CD14-positive monocyte (primary cell): ENCODE measurements at regions not wholly inside any gene's neighbourhood (a gene's known extent, or its start where the extent isn't known, plus 50 kb on each side); places are given as distances from the start of the nearest gene placed in this dataset.
"Not testable (repeated sequence)": the region's sequence is repeated elsewhere in the genome, so short reads cannot be mapped to it uniquely, and the experiment has no call there.

Experiments
- DNase-seq, 3 donors: peaks; one replicate each; pipeline ENCODE4 v3.0.0-alpha.2; 2011 to 2022
- H2AFZ ChIP-seq: 2 replicates; pipeline ENCODE4 v1.6.0; 2012; ENCODE audit warnings: mild to moderate bottlenecking, low read depth, low read length, inconsistent platforms; ENCODE audit not compliant: insufficient read depth, poor library complexity, severe bottlenecking
- H3K27ac ChIP-seq, 2 donors: 1 replicate in 1 of 2; 2 replicates in 1 of 2; pipeline ENCODE4 v1.5.1; 2012 to 2013; ENCODE audit warnings: low read length in 2 of 2, control low read depth in 1 of 2, inconsistent platforms in 1 of 2, low read depth in 1 of 2, mild to moderate bottlenecking in 1 of 2
- H3K27me3 ChIP-seq, 2 donors: one replicate each; pipeline versions ENCODE4 v1.6.0 to v1.6.1; 2011 to 2013; ENCODE audit warnings: low read length in 2 of 2; ENCODE audit not compliant: control insufficient read depth in 2 of 2, insufficient read depth in 2 of 2
- H3K36me3 ChIP-seq, 2 donors: replicated peaks in 1 of 2; 1 replicate in 1 of 2; 2 replicates in 1 of 2; pipeline versions ENCODE4 v1.5.1 to v1.6.1; 2012 to 2013; ENCODE audit warnings: low read length in 2 of 2, control low read depth in 1 of 2, inconsistent platforms in 1 of 2, mild to moderate bottlenecking in 1 of 2; ENCODE audit not compliant: insufficient read depth in 2 of 2, control insufficient read depth in 1 of 2
- H3K4me1 ChIP-seq, 2 donors: 1 replicate in 1 of 2; 2 replicates in 1 of 2; pipeline versions ENCODE4 v1.5.1 to v1.6.1; 2012 to 2013; ENCODE audit warnings: low read length in 2 of 2, control low read depth in 1 of 2, inconsistent platforms in 1 of 2, mild to moderate bottlenecking in 1 of 2, moderate library complexity in 1 of 2; ENCODE audit not compliant: insufficient read depth in 2 of 2, control insufficient read depth in 1 of 2
- H3K4me2 ChIP-seq: replicated peaks from 2 replicates; pipeline ENCODE3; 2012; ENCODE audit warnings: low read length, moderate library complexity, mild to moderate bottlenecking; ENCODE audit not compliant: poor library complexity, severe bottlenecking; ENCODE audit errors: extremely low read depth
- H3K4me3 ChIP-seq, 3 experiments: fragments of 200-600 bp in 1 of 3; sonication (generic) in 1 of 3; replicated peaks in 1 of 3; 1 replicate in 2 of 3; 2 replicates in 1 of 3; pipeline ENCODE4 v1.5.1; 2011 to 2013; ENCODE audit warnings: low read length in 3 of 3, mild to moderate bottlenecking in 3 of 3, control low read depth in 2 of 3, low read depth in 2 of 3, inconsistent platforms in 1 of 3, moderate library complexity in 1 of 3
- H3K79me2 ChIP-seq: 2 replicates; pipeline ENCODE4 v1.6.0; 2012; ENCODE audit warnings: mild to moderate bottlenecking, control low read depth, inconsistent platforms, low read length, moderate library complexity; ENCODE audit not compliant: insufficient read depth
- H3K9ac ChIP-seq: 2 replicates; pipeline ENCODE4 v1.6.0; 2017; ENCODE audit warnings: low read length, mild to moderate bottlenecking; ENCODE audit not compliant: insufficient read depth, poor library complexity, severe bottlenecking
- H3K9me3 ChIP-seq, 2 donors: replicated peaks in 1 of 2; 1 replicate in 1 of 2; 2 replicates in 1 of 2; pipeline versions ENCODE4 v1.5.1 to v1.6.1; 2012 to 2013; ENCODE audit warnings: low read length in 2 of 2, control low read depth in 1 of 2; ENCODE audit not compliant: control insufficient read depth in 1 of 2, insufficient read depth in 1 of 2
- H4K20me1 ChIP-seq: 2 replicates; pipeline ENCODE4 v1.6.0; 2012; ENCODE audit warnings: mild to moderate bottlenecking, low read length, control low read depth, moderate library complexity; ENCODE audit not compliant: insufficient read depth
- H3K27ac Mint-ChIP-seq, 7 donors: one replicate each; pipeline ENCODE4 v1.8.0; 2020; ENCODE audit warnings: mild to moderate bottlenecking in 7 of 7, mixed read lengths in 7 of 7, moderate library complexity in 6 of 7, inconsistent platforms in 2 of 7
- H3K27me3 Mint-ChIP-seq, 3 donors: one replicate each; pipeline ENCODE4 v1.8.0; 2021 to 2022; ENCODE audit warnings: low read depth in 3 of 3, mild to moderate bottlenecking in 3 of 3, mixed read lengths in 3 of 3, moderate library complexity in 3 of 3, inconsistent platforms in 1 of 3
- H3K36me3 Mint-ChIP-seq, 2 donors: one replicate each; pipeline ENCODE4 v1.8.0; 2020; ENCODE audit warnings: mixed read lengths in 2 of 2, inconsistent platforms in 1 of 2, mild to moderate bottlenecking in 1 of 2
- H3K4me1 Mint-ChIP-seq: one replicate; pipeline ENCODE4 v1.8.0; 2020; ENCODE audit warnings: mild to moderate bottlenecking, mixed read lengths
- H3K4me3 Mint-ChIP-seq, 2 donors: one replicate each; pipeline ENCODE4 v1.8.0; 2020; ENCODE audit warnings: mild to moderate bottlenecking in 2 of 2, mixed read lengths in 2 of 2, moderate library complexity in 1 of 2
- H3K9me3 Mint-ChIP-seq, 7 donors: one replicate each; pipeline ENCODE4 v1.8.0; 2020 to 2022; ENCODE audit warnings: mixed read lengths in 7 of 7, mild to moderate bottlenecking in 6 of 7, moderate library complexity in 6 of 7, inconsistent platforms in 2 of 7
- WGBS: methylation state at CpG from one replicate; pipeline ENCODE4 v1.1.5; 2013; ENCODE audit warnings: missing lambda C conversion rate; ENCODE audit not compliant: insufficient coverage; 5-methylcytosine and 5-hydroxymethylcytosine counted together
- intact Hi-C, 2 donors: fragments of 100-400 bp; cut with micrococcal nuclease; formaldehyde crosslinking; loops; one replicate each; pipeline versions ENCODE4 v1.15.0 to v1.15.1; 2023

- H2AFZ ChIP-seq, H3K27ac ChIP-seq, H3K36me3 Mint-ChIP-seq, H3K27me3 Mint-ChIP-seq, H3K4me3 Mint-ChIP-seq, H3K4me1 ChIP-seq, H3K9ac ChIP-seq, H3K79me2 ChIP-seq, H3K9me3 ChIP-seq, H3K27ac Mint-ChIP-seq, H3K4me3 ChIP-seq, H4K20me1 ChIP-seq, H3K4me2 ChIP-seq, DNase-seq, intact Hi-C loops, H3K9me3 Mint-ChIP-seq, H3K36me3 ChIP-seq, H3K4me1 Mint-ChIP-seq, H3K27me3 ChIP-seq: not testable (repeated sequence)
- 96% methylated on average over 10 of the region's 24 CpGs for WGBS
These were observed 165.0 kb downstream of the POTEC start for GRCh38 chr18:14378376-14378775.

GRCh38 chr18:14361346-14361745 lies 182.1 kb downstream of the POTEC start:
- H3K9ac ChIP-seq, H3K4me3 Mint-ChIP-seq, H3K27ac Mint-ChIP-seq, H3K36me3 ChIP-seq, H3K4me1 ChIP-seq, H3K4me2 ChIP-seq, intact Hi-C loops, DNase-seq, H3K9me3 Mint-ChIP-seq, H3K9me3 ChIP-seq, H3K36me3 Mint-ChIP-seq, H3K27me3 ChIP-seq, H3K27me3 Mint-ChIP-seq, H2AFZ ChIP-seq, H3K4me1 Mint-ChIP-seq, H4K20me1 ChIP-seq, H3K4me3 ChIP-seq, H3K27ac ChIP-seq, H3K79me2 ChIP-seq: not testable (repeated sequence)
- WGBS, result 93% methylated on average over 18 of the region's 18 CpGs

GRCh38 chr18:14357553-14358297 lies 185.7 kb downstream of the POTEC start:
- H3K4me3 ChIP-seq, H3K9ac ChIP-seq, H3K36me3 Mint-ChIP-seq, H4K20me1 ChIP-seq, H3K27me3 ChIP-seq, H3K27ac Mint-ChIP-seq, H3K27ac ChIP-seq, H3K4me1 ChIP-seq, H3K79me2 ChIP-seq, intact Hi-C loops, DNase-seq, H3K4me2 ChIP-seq, H3K27me3 Mint-ChIP-seq, H3K36me3 ChIP-seq, H3K4me3 Mint-ChIP-seq, H2AFZ ChIP-seq, H3K4me1 Mint-ChIP-seq, H3K9me3 ChIP-seq, H3K9me3 Mint-ChIP-seq: not testable (repeated sequence)
- WGBS, result 92% methylated on average over 10 of the region's 22 CpGs

GRCh38 chr18:14342170-14342569 lies 201.2 kb downstream of the POTEC start:
- H2AFZ ChIP-seq, H3K27ac Mint-ChIP-seq, DNase-seq, H3K4me3 Mint-ChIP-seq, H3K79me2 ChIP-seq, H3K9me3 ChIP-seq, H3K4me1 ChIP-seq, H3K27ac ChIP-seq, H3K27me3 Mint-ChIP-seq, H3K36me3 Mint-ChIP-seq, H4K20me1 ChIP-seq, H3K27me3 ChIP-seq, H3K9me3 Mint-ChIP-seq, H3K36me3 ChIP-seq, H3K4me1 Mint-ChIP-seq, H3K4me3 ChIP-seq, H3K9ac ChIP-seq, intact Hi-C loops, H3K4me2 ChIP-seq: not testable (repeated sequence)
- no CpG with 5 or more reads among the region's 3 CpGs for WGBS
